NOMO-1 treated with DMSO at 0.1 percent for 48 hours (cell line): ENCODE measurements at regions not wholly inside any gene's neighbourhood (a gene's known extent, or its start where the extent isn't known, plus 50 kb on each side); places are given as distances from the start of the nearest gene placed in this dataset.

Experiments used
- DNase-seq: peaks from one replicate; lab custom pipeline; 2025; ENCODE audit not compliant: unreplicated experiment; lab: John Stamatoyannopoulos, UW

DNA sequence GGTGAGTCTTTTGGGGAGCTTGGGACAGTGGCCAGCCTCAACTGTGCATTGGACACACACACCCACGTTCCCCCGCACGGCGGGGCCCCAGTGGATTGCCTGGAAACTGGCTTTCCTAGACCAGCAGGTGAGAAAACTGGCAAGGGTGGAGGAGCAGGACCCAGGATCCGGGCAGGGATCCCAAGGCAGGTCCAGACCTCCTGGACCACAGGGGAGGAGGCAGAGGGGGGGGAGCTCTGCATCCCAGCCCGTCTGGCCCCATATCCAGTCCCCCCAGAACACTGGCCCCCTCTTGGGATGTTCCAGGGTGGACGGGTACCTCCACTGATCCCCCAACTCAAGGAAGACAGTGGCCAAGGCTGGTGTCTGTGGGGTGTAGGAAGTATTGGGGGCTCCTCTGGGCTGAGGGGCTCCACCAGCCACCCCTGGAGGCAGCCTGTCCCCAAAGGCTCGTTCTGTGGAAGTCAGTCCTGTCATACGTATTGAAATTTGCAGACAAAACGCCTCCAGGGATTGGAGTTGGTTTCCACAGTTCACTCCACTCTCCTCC is 89.3 kb upstream of the LINC01488 start:
- no peak for DNase-seq

DNA sequence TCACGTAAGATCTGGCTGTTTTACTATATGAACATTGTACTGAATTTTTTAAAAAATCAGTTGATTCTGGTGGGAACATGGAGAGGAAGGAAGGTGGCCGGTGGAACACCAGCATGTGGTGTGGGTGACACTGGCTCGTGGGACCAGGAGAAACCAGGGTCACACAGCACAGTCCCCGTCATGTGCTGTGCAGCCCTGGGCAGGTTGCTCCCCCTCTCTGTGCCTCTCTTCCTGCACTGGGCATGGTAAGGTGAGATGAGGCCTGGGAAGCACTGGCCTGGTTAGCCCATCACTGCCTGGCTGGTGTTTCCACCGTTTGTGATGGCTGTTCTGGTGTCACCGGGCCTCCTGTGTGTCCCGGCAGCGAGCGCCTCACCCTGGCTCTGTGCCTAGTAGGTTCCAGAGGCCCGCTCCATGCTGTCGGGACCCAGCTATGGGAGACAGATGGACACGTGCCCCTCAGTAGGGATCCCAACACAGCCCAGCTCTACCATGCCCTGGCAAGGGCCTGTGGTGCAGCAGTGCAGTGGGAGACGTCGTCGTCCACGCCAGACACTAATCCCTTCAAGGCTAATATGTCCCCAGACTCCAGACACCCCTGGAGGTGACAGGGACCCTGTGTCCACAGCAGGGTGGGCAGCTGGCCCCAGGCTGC is 88.2 kb upstream of the LINC01488 start:
- no peak for DNase-seq

DNA sequence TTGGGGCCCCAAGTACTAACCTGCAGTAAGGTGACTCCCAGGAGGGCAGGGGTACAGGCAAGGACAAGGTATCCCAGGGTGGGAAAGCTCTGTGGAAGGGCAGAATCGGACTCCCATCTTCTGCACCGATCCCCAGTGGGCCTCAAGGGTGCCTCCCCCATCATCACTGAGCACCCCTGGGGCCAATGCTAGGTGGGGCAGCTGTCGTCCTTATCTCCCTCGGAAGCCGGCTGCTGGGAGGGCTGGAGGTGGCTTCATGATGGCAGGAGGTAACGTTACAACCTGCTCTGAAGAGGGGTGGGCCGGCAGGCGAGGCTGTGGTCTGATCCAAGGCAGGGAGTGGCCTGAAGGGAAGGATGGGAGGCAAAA is 87.6 kb upstream of the LINC01488 start:
- DNase-seq = no peak

DNA sequence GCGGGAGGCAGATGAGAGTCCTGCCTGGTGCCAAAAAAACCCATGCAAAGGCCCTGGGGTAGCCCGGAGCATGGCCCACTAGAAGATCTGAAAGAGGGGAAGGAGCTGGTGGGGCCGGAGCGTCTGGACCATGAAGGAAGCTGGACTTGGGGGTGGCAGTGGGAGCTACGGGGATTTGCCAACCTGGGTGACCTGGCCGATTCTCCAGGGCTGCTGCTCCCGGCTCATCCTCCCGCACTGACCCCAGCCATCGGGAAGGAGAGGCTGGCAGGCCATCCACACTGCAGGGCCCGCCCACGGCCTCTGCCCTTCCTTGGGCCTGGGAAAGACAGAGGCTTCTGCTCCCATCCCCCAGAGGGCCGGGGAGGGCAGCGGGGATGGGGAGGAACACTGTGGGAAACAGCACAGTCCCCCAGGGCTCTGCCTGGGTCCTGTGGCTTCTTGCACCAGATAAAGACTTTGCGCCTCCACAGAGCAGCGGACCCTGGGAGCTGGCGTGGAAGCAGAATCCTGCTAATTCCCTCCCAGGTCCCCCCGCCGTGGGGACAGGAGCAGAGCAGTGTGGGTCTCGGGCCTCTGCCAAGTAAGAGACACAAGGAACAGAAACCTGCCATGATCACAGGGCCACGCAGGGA is 87.1 kb upstream of the LINC01488 start:
- no peak for DNase-seq

DNA sequence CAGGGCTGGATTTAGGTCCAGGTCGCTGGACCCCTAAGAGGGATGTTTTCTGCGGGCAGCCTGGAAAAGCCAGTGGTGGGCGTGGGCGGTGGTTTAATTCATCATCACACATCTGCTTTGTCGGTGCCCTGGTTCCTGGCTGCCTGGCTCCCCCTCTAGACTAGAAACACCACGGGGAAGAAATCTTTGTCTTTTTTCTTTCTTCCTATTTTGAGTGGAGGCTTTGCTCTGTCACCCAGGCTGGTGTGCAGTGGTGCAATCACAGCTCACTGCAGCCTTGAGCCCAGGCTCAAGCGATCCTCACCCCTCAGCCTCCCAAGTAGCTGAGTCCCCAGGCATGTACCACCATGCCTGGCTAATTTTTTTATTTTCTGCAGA is 86.6 kb upstream of the LINC01488 start:
- peak; percentile 17 for DNase-seq

DNA sequence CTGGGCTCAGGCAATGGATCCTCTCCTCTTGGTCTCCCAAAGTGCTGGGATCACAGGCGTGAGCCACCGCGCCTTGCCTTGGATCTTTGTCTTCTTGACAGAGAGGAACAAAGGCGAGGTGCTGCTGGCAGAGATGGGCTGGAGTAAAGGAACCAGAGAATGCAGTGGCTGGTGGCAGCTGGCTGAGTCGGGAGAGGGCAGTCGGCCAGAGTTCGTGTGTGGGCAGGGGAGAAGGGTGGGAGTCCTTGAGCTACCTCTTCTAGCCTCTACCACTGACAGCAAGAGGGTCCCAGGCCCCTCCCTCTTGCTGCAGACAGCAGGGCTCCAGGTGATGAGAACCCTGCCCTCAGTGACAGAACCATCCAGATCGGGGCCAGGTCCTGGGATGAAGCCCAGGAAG is 86.2 kb upstream of the LINC01488 start:
- DNase-seq = no peak

DNA sequence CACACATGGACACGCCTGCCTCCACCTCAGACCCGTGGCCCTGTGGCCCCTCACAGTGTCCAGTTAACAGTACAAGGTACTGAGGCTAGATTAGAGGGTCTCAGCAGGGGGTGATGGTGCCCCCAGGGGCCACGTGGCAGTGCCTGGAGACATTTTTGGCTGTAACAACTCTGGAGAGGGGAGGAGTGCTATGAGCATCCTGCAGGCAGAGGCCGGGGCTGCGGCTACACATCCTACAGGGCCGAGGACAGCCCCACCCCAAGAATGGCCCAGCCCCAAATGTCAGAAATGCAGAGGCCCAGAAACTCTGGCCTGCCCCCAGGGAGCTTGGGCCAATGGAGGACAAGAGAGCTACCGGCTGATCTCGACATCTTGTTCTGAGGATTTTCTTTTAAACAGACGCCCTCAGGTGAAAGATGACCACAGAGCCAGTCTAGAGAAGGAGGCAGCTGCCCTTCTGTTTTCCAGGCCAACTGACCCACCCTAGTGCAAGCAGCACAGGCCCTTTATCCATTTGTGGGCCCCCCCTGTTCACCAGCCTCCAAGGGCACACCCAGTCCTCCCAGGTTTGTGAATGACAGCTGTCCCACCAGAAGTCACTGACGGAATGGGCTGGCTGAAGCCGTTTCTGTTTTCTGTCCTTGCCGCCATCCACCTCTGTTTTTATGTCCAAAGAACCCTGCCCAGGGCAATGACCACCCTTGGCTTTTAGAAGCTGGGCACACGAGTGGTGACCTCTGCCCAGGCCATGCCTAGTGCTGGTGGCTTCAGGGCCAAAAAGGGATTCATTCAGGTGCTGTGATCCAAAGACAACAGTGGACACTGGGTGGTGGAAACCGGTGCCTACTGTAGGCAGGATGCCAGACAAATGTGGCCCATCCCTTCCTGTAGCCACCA is 85.2 kb upstream of the LINC01488 start:
- DNase-seq = no peak

DNA sequence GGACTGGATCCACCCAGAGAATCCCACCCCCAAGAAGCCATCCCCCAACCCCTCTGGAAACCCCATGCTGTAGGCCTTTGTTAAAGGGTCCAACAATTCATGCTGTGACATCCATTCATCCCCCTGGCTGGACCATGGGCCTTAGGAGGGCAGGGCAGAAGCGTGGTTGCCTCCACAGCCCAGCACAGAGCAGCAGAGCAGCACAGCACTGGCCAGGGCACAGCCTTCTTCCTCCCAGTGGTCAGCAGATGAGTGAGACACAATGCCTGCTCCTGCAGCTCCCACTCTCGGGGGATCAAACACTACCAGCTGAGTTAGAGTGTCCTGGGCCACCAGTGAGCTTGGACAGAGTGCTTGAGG is 84.5 kb upstream of the LINC01488 start:
- DNase-seq = no peak

DNA sequence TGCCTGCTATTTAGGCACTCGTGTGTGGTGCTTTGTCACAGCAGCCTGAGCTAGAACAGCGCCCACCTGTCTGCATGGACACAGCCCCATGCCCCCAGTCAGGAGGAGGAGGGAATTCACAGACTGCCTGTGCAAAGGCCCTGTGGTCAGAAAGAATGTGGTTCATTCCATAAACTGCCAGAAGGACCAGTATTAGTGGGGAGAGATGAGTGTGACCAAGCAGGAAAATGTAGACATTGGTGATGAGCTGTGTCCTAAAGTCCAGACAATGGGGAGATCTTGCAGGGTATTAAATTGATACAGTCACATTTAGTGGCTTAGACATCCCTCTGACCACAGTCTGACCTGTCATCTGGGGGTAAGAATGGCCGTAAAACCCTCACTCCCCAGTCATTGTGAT is 83.7 kb upstream of the LINC01488 start:
- no peak for DNase-seq

DNA sequence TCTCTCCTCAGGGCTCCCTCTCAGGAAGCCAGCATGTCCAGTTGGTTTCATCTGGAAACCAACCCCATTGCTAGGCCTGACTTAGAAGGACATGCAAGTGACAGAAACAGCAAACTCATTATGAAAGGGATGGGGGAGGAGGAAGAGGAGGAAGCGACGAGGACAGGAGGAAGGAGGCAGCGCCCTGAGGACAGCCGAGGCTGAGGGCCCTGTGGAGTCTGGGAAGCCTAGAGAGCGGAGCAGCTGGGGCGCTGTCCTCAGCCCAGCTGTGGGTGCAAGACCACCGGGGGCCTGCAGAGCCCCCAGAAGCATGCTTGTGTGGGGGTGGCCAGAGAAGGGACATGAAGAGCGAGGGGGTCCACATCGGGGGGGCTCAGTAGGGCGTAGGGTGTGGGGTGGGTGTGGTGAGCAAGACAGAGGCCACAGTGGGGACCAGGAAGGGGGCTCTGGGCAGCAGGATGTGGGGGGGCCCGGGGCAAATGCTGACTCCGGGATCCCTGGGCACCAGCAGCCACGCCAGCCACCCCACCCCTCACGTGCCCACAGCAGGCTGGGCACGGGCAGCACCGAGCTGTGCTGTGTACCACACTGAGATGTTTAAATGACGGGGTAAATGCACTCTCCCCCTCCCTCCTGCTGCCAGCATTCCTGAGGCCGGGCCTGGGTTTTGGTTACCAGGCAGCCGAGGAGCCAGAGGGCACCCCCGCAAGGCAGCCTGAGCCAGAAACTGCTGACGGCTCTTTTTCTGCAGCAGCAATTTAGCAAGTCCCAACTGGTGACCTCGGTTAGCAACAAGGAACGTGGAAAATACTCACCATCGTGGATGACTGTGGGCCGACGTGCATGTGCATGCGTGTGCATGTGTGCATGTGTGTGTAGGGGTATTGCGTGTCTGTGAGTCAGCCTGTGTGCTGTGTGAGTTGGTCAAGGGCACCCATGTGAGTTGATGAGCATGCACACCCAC is 82.7 kb upstream of the LINC01488 start:
- DNase-seq = peak; percentile 4

DNA sequence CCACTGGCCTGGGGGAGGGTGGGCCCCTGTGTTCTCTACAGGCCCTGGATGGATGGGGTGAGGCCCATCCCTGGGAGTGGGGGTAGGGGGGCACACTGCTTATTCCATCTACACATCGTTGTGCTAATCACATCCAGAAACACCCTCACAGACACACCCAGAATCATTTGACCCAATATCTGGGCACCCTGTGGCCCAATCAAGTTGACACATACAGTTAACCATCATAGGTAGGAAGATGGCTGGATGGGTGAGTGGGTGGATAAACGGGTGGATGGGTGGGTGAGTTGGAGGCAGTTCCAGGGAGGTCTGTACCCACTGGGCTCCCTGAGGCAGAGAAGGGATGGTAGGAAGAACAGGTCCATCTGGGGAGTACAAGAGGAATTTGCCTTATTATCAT is 81.3 kb upstream of the LINC01488 start:
- DNase-seq = no peak

DNA sequence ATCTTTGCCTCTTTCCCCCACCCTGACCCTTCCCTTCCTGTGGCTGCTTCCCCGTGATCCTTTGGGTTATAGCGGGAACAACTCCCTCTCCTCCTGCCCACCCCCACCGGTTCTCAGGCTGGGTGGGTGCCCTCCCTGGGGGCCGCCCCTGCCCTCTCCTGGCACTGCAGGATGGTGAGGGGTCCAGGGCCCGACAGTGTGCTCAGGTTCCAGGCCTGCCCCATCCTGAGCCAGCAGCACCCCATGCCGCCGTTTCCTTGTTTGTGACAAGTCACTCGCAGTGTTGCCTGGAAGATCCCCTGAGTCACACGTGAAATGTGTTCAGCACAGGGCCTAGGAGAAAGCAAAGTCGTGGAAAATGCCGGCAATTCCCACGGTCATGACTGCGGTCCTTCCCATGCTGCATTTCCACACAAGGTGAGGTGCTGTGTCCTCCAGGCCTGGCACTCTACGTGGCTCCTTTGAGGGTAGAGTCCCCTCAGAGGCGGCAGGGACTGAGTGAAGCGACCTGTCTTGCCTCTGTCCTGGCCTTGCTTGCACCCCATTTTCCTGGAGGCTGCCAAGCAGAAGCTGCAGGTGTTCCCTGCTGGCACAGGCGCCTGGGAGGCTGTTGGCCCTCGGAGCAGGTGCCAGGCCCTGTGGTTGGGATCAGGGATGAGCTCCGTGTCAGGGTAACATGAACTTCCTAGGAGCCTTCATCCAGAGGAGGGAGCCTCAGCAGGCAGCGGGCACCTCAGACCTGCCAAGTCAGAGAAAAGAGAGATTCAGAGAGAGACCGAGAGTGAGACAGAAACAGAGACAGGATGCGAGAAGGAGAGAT is 80.5 kb upstream of the LINC01488 start:
- DNase-seq = no peak

DNA sequence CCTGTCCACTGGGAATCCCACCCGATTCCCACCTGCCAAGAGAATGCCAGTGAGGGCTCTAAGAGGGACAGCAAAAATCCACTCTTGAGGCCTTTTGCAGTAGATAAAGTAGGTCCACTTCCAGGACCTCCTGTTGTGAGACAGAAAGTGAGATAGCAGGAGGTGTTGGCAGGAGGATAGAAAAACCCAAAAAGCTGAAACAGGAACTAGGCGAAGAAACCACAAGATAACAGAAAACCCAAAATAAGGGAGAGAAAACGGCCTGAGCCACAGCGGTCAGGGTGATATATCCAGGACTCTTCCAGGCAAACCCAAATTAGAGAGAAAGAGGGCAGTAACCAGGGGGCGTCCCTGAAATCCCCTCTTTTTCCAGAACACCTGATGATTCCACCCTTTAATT is 79.7 kb upstream of the LINC01488 start:
- DNase-seq = peak; percentile 52

DNA sequence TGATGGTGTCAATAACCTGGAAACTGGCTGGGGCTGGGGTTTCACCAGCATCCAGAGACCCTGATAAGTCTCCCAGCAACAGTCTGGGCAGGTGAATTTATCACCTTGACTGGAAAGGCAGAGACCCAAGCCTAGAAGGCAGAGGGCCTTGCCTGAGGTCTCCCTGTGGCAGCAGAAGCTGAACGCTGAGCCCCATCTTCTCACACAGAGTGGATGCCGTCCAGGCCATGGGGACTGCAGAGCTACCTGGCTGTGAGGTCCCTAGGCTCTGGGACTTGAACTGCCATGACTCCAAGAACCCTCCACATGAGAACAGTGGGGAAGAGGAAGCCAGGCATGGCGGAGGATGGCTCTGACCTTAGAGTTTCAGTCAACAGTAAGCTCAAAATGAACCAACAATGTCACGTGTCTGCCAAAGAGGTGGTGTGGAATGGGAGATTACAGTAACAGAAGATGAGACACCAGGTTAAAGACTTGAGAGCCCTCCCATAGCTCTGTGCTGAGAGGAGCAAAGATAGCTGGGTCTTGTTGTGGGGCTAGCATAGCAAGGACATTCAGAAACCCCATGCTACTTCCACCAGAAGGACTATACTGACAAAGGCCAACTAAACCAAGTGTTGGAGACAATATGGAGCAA is 79.1 kb upstream of the LINC01488 start:
- DNase-seq = no peak

DNA sequence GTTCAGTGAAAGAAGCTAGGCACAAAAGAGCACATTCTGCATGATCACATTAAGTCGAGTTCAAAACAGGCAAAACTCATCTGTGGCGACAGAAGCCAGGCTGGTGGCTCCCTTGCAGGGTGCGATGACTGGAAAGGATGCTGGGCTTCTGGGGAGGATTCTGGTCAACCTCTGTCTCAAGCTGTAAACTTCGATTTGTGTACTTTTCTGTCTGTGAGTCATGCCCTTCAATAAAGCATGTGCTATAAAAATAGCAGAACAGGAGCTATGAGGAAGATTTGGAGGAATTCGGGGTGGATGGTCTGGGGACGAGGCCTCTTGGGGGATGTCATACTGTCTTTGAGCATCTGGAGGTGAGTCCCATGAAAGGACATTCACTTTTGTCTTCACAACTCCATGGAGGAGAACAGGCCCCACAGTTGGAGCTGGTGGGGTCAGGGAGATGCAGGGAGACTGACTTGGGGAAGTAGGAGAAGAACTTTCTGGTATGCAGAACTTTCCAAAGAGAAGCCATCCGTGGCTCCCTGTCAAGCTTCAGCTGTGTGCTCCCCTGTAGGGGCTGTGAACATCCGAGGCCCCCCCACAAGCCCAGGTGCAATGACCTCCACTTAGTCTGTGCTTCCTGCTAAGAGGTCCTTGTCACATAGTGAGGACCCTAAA is 77.8 kb upstream of the LINC01488 start:
- DNase-seq = no peak

DNA sequence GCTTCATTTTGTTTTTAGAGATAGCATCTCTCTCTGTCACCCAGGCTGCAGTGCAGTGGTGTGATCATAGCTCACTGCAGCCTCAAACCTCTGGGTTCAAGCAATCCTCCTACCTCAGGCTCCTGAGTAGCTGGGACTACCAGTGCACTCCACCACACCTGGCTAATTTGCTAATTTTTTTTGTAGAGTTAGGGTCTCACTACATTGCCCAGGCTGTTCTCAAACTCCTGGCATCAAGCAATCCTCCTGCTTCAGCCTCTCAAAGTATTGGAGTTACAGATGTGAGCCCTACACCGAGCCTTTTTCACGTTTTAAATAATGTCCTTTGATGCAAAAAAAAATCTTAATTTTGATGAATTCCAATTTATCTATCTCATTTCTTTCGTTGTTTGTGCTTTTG is 75.4 kb upstream of the LINC01488 start:
- DNase-seq = no peak

DNA sequence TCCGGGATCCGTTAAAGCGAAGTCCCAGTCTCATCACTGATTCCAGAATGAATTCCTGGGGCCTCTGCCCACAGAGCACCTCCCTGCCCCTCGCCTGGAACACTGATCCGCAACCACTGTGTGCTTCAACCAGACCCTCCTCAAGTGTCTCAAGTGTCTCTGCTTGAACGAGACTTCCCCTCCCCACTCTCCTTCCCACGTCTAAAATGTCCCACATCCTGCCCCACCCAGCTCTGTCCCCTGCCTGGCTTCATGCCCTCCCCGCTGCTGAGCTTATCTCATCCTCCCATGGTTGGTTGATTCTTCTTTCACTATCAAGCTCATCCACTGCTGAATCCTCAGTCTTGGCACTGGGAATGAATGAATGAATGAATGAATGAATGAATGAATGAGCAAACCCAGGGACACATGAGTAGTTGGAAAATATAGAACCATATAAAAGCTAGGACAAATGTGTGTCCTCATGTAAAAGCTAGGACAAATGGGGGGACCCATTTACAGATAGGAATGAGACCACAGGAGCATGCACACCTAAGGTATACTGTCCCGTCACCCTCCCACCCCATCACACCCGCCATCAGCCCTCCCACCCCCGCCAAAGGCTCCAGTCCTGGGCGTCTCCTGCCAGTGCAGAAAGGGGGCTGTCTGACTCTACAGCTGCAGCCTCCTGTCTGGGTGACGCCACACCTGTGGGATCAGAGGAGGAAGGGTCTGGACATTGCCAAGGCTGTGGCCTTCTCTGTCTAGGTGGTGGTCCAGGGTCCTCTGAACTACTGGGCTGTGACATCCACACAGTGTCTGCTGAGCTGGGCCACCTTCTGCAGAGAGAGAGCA is 71.4 kb upstream of the LINC01488 start:
- no peak for DNase-seq

DNA sequence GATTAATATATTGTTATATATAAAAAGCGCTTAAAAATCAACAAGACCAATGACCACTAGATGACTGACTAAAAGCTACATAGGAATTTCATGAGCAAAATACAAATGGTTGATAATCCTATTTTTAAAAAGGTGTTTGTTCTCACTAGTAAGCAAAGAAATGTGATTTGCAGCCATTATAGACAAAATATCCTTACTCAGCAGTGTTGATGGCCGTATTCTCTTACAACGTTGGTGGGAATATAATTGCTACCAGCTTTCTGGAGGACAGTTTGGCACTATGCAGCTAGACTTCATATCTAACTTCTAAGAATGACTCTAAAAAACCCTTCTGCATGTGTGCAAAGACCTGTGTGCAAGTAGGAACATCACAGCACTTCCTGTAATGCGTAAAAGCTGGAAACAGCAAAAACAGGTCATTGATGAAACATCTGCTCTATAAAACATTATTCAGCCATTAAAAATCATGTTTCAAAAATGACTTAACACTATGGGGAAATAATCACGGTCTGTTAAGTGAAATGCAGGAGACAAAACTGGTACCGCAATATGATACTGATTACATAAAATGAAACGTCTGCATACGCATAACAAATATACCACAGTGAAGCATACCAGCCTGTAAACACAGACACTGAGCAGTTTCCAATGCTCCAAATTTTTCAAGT is 70.1 kb upstream of the LINC01488 start:
- DNase-seq = no peak
